MM.1S (cell line): ENCODE measurements at regions not wholly inside any gene's neighbourhood (a gene's known extent, or its start where the extent isn't known, plus 50 kb on each side); places are given as distances from the start of the nearest gene placed in this dataset.

Experiments
- EZH2phosphoT487 ChIP-seq: fragments of 300-600 bp; sonication (generic); IDR thresholded peaks from 2 replicates; pipeline ENCODE4 v1.6.1; 2018; ENCODE audit warnings: antibody characterized with exemption, low read length
- TF ChIP-seq, protein P1 (sequence below): fragments of 300-600 bp; sonication (generic); IDR thresholded peaks from 2 replicates; pipeline ENCODE4 v1.5.1; 2016; ENCODE audit warnings: antibody characterized with exemption, low read length, mixed read lengths

- TF ChIP-seq, protein P1, sequence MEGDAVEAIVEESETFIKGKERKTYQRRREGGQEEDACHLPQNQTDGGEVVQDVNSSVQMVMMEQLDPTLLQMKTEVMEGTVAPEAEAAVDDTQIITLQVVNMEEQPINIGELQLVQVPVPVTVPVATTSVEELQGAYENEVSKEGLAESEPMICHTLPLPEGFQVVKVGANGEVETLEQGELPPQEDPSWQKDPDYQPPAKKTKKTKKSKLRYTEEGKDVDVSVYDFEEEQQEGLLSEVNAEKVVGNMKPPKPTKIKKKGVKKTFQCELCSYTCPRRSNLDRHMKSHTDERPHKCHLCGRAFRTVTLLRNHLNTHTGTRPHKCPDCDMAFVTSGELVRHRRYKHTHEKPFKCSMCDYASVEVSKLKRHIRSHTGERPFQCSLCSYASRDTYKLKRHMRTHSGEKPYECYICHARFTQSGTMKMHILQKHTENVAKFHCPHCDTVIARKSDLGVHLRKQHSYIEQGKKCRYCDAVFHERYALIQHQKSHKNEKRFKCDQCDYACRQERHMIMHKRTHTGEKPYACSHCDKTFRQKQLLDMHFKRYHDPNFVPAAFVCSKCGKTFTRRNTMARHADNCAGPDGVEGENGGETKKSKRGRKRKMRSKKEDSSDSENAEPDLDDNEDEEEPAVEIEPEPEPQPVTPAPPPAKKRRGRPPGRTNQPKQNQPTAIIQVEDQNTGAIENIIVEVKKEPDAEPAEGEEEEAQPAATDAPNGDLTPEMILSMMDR = peak; percentile 25
- no peak for TF ChIP-seq EZH2phosphoT487
Measured at GRCh38 chr16:75801307-75801706, 75.0 kb upstream of the CPHXL start.
